Pancreas (tissue), 10 donors: ENCODE measurements at regions not wholly inside any gene's neighbourhood (a gene's known extent, or its start where the extent isn't known, plus 50 kb on each side); places are given as distances from the start of the nearest gene placed in this dataset.

Source experiments
- ATAC-seq, 4 donors: fragments of 200-7000 bp; cut with Tn5 transposase; one replicate each; pipeline versions ENCODE4 v1.8.0 to v1.9.1; 2020; ENCODE audit warnings: mild to moderate bottlenecking in 4 of 4, moderate library complexity in 4 of 4
- DNase-seq, 6 donors: peaks; one replicate each; pipeline ENCODE4 v3.0.0-alpha.2; 2020
- FAIRE-seq: peaks from 2 replicates; lab custom pipeline; 2012; peaks lifted over from hg19 to GRCh38; lab: Jason Lieb, UNC
- H3K27ac ChIP-seq, 4 donors: fragments of 200-600 bp; sonication (generic); 1 replicate in 3 of 4; 2 replicates in 1 of 4; pipeline versions ENCODE4 v1.5.0 to v1.8.0; 2020
- H3K27me3 ChIP-seq, 4 donors: fragments of 200-600 bp; one replicate each; pipeline ENCODE4 v1.8.0; 2021
- H3K36me3 ChIP-seq, 3 donors: fragments of 200-600 bp; sonication (generic) in 1 of 3; one replicate each; pipeline versions ENCODE4 v1.5.0 to v1.8.0; 2020 to 2021
- H3K4me1 ChIP-seq, 3 donors: fragments of 200-600 bp; one replicate each; pipeline ENCODE4 v1.8.0; 2021
- H3K4me3 ChIP-seq, 4 donors: fragments of 200-600 bp; sonication (generic) in 2 of 4; one replicate each; pipeline versions ENCODE4 v1.5.0 to v1.8.0; 2020 to 2021
- H3K9me3 ChIP-seq, 4 donors: fragments of 200-600 bp; one replicate each; pipeline ENCODE4 v1.8.0; 2021
- CTCF ChIP-seq, 4 donors: fragments of 200-600 bp; sonication (generic) in 3 of 4; IDR thresholded peaks; one replicate each; pipeline versions ENCODE4 v1.5.0 to v1.8.0; 2021; ENCODE audit warnings: antibody characterized with exemption in 4 of 4
- WGBS, 2 donors: extraction: QIAGEN DNeasy Blood & Tissue Kit; methylation state at CpG; one replicate each; pipeline ENCODE4 v1.1.7; 2013; 5-methylcytosine and 5-hydroxymethylcytosine counted together
- intact Hi-C, 3 donors: fragments of 100-400 bp; cut with DNase I; formaldehyde crosslinking; loops; one replicate each; pipeline versions ENCODE4 v1.11.1 to v1.14.2; 2022
- donor health status: healthy with polysubstance abuse.
- donor health status: DM: no; HTN: no; CAD: no; lungs with moderate emphysema.
- donor health status: DM: no; HTN: no; CAD: no.
- donor health status: control.
- donor health status: control.
- donor health status: Bipolar disorder and iron deficiency.
- donor health status: DM: yes; HTN: yes; CAD: no.
- donor health status: DM: no; HTN: no; CAD: no.
- donor health status: DM: no; HTN: no; CAD: no.
- donor health status: DM: yes; HTN: yes; CAD: no.

GRCh38 chr13:58181111-58181510 is 549.6 kb downstream of the PCDH17 start:
- TF ChIP-seq CTCF (IDR thresholded peaks at IDR 0.05): no peak
- no peak for ATAC-seq
- no peak overlapping the region for H3K27ac ChIP-seq
- FAIRE-seq: no peak
- no peak for DNase-seq
- no peaks in the 10 kb centered on the region for H3K4me1 ChIP-seq
- intact Hi-C loops: no loop called here
- no peak overlapping the region for H3K4me3 ChIP-seq
- no peaks in the 10 kb centered on the region for H3K27me3 ChIP-seq
- H3K36me3 ChIP-seq: no peaks in the 10 kb centered on the region
- H3K9me3 ChIP-seq: no peaks in the 10 kb centered on the region
- 85 to 93% methylated on average over 3 of the region's 3 CpGs for WGBS, 2 donors

GRCh38 chr13:58187881-58188280 is 556.3 kb downstream of the PCDH17 start:
- Histone ChIP-seq H3K27ac (no peak overlapping the region), H3K36me3 (no peaks in the 10 kb centered on the region), H3K9me3 (no peaks in the 10 kb centered on the region), H3K4me1 (no peaks in the 10 kb centered on the region), H3K4me3 (no peak overlapping the region), H3K27me3 (no peaks in the 10 kb centered on the region)
- WGBS, 2 donors: 55 to 74% methylated on average over 4 of the region's 4 CpGs
- intact Hi-C loops: no loop called here
- TF ChIP-seq CTCF (IDR thresholded peaks at IDR 0.05): no peak
- no peak for ATAC-seq
- no peak for FAIRE-seq
- no peak for DNase-seq

GRCh38 chr13:58190577-58190976 is 559.0 kb downstream of the PCDH17 start:
- H3K4me1 ChIP-seq: no peaks in the 10 kb centered on the region
- intact Hi-C loops: no loop called here
- H3K9me3 ChIP-seq: no peaks in the 10 kb centered on the region
- FAIRE-seq (no peak), ATAC-seq (no peak), DNase-seq (no peak)
- no peaks in the 10 kb centered on the region for H3K27me3 ChIP-seq
- no peaks in the 10 kb centered on the region for H3K36me3 ChIP-seq
- no peak overlapping the region for H3K27ac ChIP-seq
- TF ChIP-seq CTCF (IDR thresholded peaks at IDR 0.05): no peak
- no peak overlapping the region for H3K4me3 ChIP-seq
- 59 to 71% methylated on average over 4 of the region's 4 CpGs for WGBS, 2 donors

GRCh38 chr13:58191754-58192153 is 560.2 kb downstream of the PCDH17 start:
- ATAC-seq (no peak), DNase-seq (no peak), FAIRE-seq (no peak)
- no peaks in the 10 kb centered on the region for H3K4me1 ChIP-seq
- H3K4me3 ChIP-seq: no peak overlapping the region
- no peak overlapping the region for H3K27ac ChIP-seq
- intact Hi-C loops: no loop called here
- no peak for TF ChIP-seq CTCF (IDR thresholded peaks at IDR 0.05)
- H3K27me3 ChIP-seq: no peaks in the 10 kb centered on the region
- no peaks in the 10 kb centered on the region for H3K9me3 ChIP-seq
- no peaks in the 10 kb centered on the region for H3K36me3 ChIP-seq
- WGBS, 2 donors: 56 to 61% methylated on average over 1 of the region's 1 CpG

GRCh38 chr13:58202099-58202498 is 570.6 kb downstream of the PCDH17 start:
- H3K27ac ChIP-seq: no peak overlapping the region
- no peak for TF ChIP-seq CTCF (IDR thresholded peaks at IDR 0.05)
- ATAC-seq (no peak), DNase-seq (no peak), FAIRE-seq (no peak)
- no peaks in the 10 kb centered on the region for H3K27me3 ChIP-seq
- no peaks in the 10 kb centered on the region for H3K4me1 ChIP-seq
- no peaks in the 10 kb centered on the region for H3K9me3 ChIP-seq
- WGBS, 2 donors: 85 to 95% methylated on average over 1 of the region's 1 CpG
- intact Hi-C loops: no loop called here
- no peaks in the 10 kb centered on the region for H3K36me3 ChIP-seq
- H3K4me3 ChIP-seq: no peak overlapping the region
